H1 (cell line): ENCODE measurements at regions not wholly inside any gene's neighbourhood (a gene's known extent, or its start where the extent isn't known, plus 50 kb on each side); places are given as distances from the start of the nearest gene placed in this dataset.

Source experiments
- CTCF ChIA-PET: fragments of 300-600 bp; sonication (Branson Sonifier 250); formaldehyde crosslinking; loops from one replicate; lab custom pipeline; 2021; ENCODE audit not compliant: partially characterized antibody; lab: Charles Lee
- POLR2A ChIA-PET: fragments of 300-600 bp; sonication (Branson Sonifier 250); formaldehyde crosslinking; loops from one replicate; lab custom pipeline; 2021; ENCODE audit warnings: inconsistent platforms; ENCODE audit not compliant: partially characterized antibody; lab: Charles Lee
- DNase-seq, 2 experiments: peaks; one replicate each; pipeline versions ENCODE4 v3.0.0 to v3.0.0-alpha.2; 2010 to 2022; ENCODE audit warnings: low spot score in 2 of 2, low read depth in 1 of 2, mixed read lengths in 1 of 2
- FAIRE-seq: peaks from 2 replicates; lab custom pipeline; 2011; peaks lifted over from hg19 to GRCh38; lab: Jason Lieb, UNC
- H2AFZ ChIP-seq: 2 replicates; pipeline ENCODE4 v1.8.1; 2012; ENCODE audit warnings: low read length, inconsistent platforms
- H2AK5ac ChIP-seq: 2 replicates; pipeline ENCODE4 v1.6.1; 2013; ENCODE audit warnings: low read depth, low read length
- H2BK120ac ChIP-seq: replicated peaks from 2 replicates; pipeline ENCODE3; 2013; ENCODE audit warnings: low read depth, low read length, inconsistent platforms
- H2BK12ac ChIP-seq: 2 replicates; pipeline ENCODE4 v1.6.1; 2013; ENCODE audit warnings: low read depth, low read length
- H2BK15ac ChIP-seq: 2 replicates; pipeline ENCODE4 v1.6.1; 2013; ENCODE audit warnings: low read length
- H2BK20ac ChIP-seq: 2 replicates; pipeline ENCODE4 v1.6.1; 2013; ENCODE audit warnings: low read length
- H2BK5ac ChIP-seq: 2 replicates; pipeline ENCODE4 v1.6.1; 2013; ENCODE audit warnings: low read depth, low read length
- H3K14ac ChIP-seq: 2 replicates; pipeline ENCODE4 v1.6.1; 2013; ENCODE audit warnings: inconsistent platforms; ENCODE audit not compliant: insufficient read length
- H3K18ac ChIP-seq: 2 replicates; pipeline ENCODE4 v1.6.1; 2013; ENCODE audit warnings: low read length; ENCODE audit errors: extremely low read depth
- H3K23ac ChIP-seq: 2 replicates; pipeline ENCODE4 v1.6.1; 2013; ENCODE audit warnings: inconsistent platforms; ENCODE audit not compliant: insufficient read length
- H3K23me2 ChIP-seq: 2 replicates; pipeline ENCODE4 v1.6.1; 2013; ENCODE audit warnings: low read depth, low read length
- H3K27ac ChIP-seq: 2 replicates; pipeline ENCODE4 v1.6.1; 2011; ENCODE audit warnings: low read depth, low read length, inconsistent platforms
- H3K27me3 ChIP-seq, 4 experiments: replicated peaks in 1 of 4; 1 replicate in 1 of 4; 2 replicates in 3 of 4; pipeline versions ENCODE4 v1.6.1 to v1.8.1; 2011 to 2013; ENCODE audit warnings: low read length in 3 of 4, mild to moderate bottlenecking in 3 of 4, inconsistent platforms in 2 of 4, mixed read lengths in 2 of 4, moderate library complexity in 1 of 4; ENCODE audit not compliant: control insufficient read depth in 3 of 4, insufficient read depth in 3 of 4; ENCODE audit errors: extremely low read depth in 1 of 4
- H3K36me3 ChIP-seq, 4 experiments: 2 replicates each; pipeline versions ENCODE4 v1.6.1 to v1.8.1; 2011 to 2013; ENCODE audit warnings: mild to moderate bottlenecking in 4 of 4, low read length in 3 of 4, moderate library complexity in 2 of 4, control low read depth in 1 of 4, inconsistent platforms in 1 of 4; ENCODE audit not compliant: insufficient read depth in 4 of 4, control insufficient read depth in 2 of 4
- H3K4ac ChIP-seq: replicated peaks from 2 replicates; pipeline ENCODE3; 2013; ENCODE audit warnings: low read length, low read depth, mixed read lengths, inconsistent platforms; ENCODE audit not compliant: insufficient read length
- H3K4me1 ChIP-seq, 4 experiments: replicated peaks in 1 of 4; 1 replicate in 1 of 4; 2 replicates in 3 of 4; pipeline versions ENCODE4 v1.6.1 to v1.8.1; 2011 to 2013; ENCODE audit warnings: low read length in 3 of 4, inconsistent platforms in 2 of 4, mixed read lengths in 1 of 4; ENCODE audit not compliant: insufficient read depth in 4 of 4, control insufficient read depth in 3 of 4
- H3K4me2 ChIP-seq, 2 experiments: 2 replicates each; pipeline versions ENCODE4 v1.6.1 to v1.8.1; 2011 to 2013; ENCODE audit warnings: low read depth in 2 of 2, low read length in 2 of 2, control low read depth in 1 of 2, inconsistent platforms in 1 of 2, mild to moderate bottlenecking in 1 of 2; ENCODE audit not compliant: insufficient read depth in 1 of 2
- H3K4me3 ChIP-seq, 4 experiments: fragments of 200-600, 300-600 bp in 1 of 4; sonication (generic), shearing (Covaris generic), sonication (Bioruptor Twin) in 1 of 4; 2 replicates each; pipeline versions ENCODE4 v1.5.1 to v1.8.1; 2011 to 2016; ENCODE audit warnings: low read length in 4 of 4, low read depth in 3 of 4, control low read depth in 2 of 4, inconsistent platforms in 2 of 4, mild to moderate bottlenecking in 2 of 4, mixed read lengths in 1 of 4, moderate library complexity in 1 of 4; ENCODE audit not compliant: insufficient read depth in 2 of 4; ENCODE audit errors: extremely low read depth in 1 of 4
- H3K56ac ChIP-seq: replicated peaks from 2 replicates; pipeline ENCODE3; 2013; ENCODE audit warnings: low read depth, mild to moderate bottlenecking, mixed read lengths, low read length, inconsistent platforms; ENCODE audit not compliant: insufficient read length
- H3K79me1 ChIP-seq: 2 replicates; pipeline ENCODE4 v1.6.1; 2013; ENCODE audit warnings: low read depth, low read length, control low read depth
- H3K79me2 ChIP-seq, 2 experiments: 2 replicates each; pipeline versions ENCODE4 v1.6.1 to v1.8.1; 2012 to 2013; ENCODE audit warnings: low read length in 2 of 2, mild to moderate bottlenecking in 2 of 2, inconsistent platforms in 1 of 2; ENCODE audit not compliant: insufficient read depth in 2 of 2, control insufficient read depth in 1 of 2
- H3K9ac ChIP-seq, 4 experiments: replicated peaks in 1 of 4; 1 replicate in 1 of 4; 2 replicates in 3 of 4; pipeline versions ENCODE4 v1.6.1 to v1.8.1; 2011 to 2013; ENCODE audit warnings: low read depth in 3 of 4, low read length in 3 of 4, control low read depth in 2 of 4, mild to moderate bottlenecking in 2 of 4, moderate library complexity in 2 of 4, inconsistent platforms in 1 of 4; ENCODE audit errors: extremely low read depth in 1 of 4
- H3K9me3 ChIP-seq, 2 experiments: 2 replicates each; pipeline versions ENCODE4 v1.6.1 to v1.8.1; 2012 to 2013; ENCODE audit warnings: mild to moderate bottlenecking in 2 of 2, moderate library complexity in 2 of 2, control low read depth in 1 of 2, inconsistent platforms in 1 of 2, low read depth in 1 of 2, low read length in 1 of 2, mixed read lengths in 1 of 2; ENCODE audit not compliant: insufficient read depth in 2 of 2
- H4K20me1 ChIP-seq, 2 experiments: replicated peaks in 1 of 2; 2 replicates each; pipeline versions ENCODE3 to v1.8.1; 2011 to 2013; ENCODE audit warnings: inconsistent platforms in 2 of 2, low read length in 2 of 2, mild to moderate bottlenecking in 1 of 2; ENCODE audit not compliant: insufficient read depth in 2 of 2, control insufficient read depth in 1 of 2
- H4K5ac ChIP-seq: 2 replicates; pipeline ENCODE4 v1.6.1; 2013; ENCODE audit warnings: low read length, low read depth, mixed read lengths, inconsistent platforms; ENCODE audit not compliant: insufficient read length
- H4K8ac ChIP-seq: 2 replicates; pipeline ENCODE4 v1.8.0; 2013; ENCODE audit warnings: mild to moderate bottlenecking, moderate library complexity, low read length, inconsistent platforms; ENCODE audit not compliant: insufficient read depth; ENCODE audit errors: extremely low read depth
- H4K91ac ChIP-seq: replicated peaks from 2 replicates; pipeline ENCODE3; 2013; ENCODE audit warnings: low read length, mixed read lengths, inconsistent platforms; ENCODE audit not compliant: insufficient read length
- CHD2 ChIP-seq: IDR thresholded peaks from 2 replicates; pipeline ENCODE4 v1.6.1; 2012; ENCODE audit warnings: low read length, improper control_type of control experiment
- GTF2F1 ChIP-seq: IDR thresholded peaks from 2 replicates; pipeline ENCODE4 v1.6.1; 2012; ENCODE audit warnings: low read depth, low read length, improper control_type of control experiment, borderline replicate concordance
- HDAC6 ChIP-seq: IDR thresholded peaks from one replicate; pipeline ENCODE4 v1.7.1; 2012; ENCODE audit warnings: low read depth, mild to moderate bottlenecking, inconsistent platforms, low read length, moderate library complexity
- JUN ChIP-seq: IDR thresholded peaks from 2 replicates; pipeline ENCODE4 v1.6.1; 2011; ENCODE audit warnings: low read depth, mild to moderate bottlenecking, improper control_type of control experiment, low read length
- POLR2A ChIP-seq, 2 experiments: IDR thresholded peaks; 1 replicate in 1 of 2; 2 replicates in 1 of 2; pipeline ENCODE4 v1.6.1; 2011; ENCODE audit warnings: low read depth in 2 of 2, low read length in 2 of 2, mild to moderate bottlenecking in 2 of 2; ENCODE audit errors: control extremely low read depth in 1 of 2
- SIN3A ChIP-seq, 2 experiments: IDR thresholded peaks in 1 of 2; conservative IDR thresholded peaks in 1 of 2; 2 replicates each; pipeline ENCODE4 v1.6.1; 2011 to 2012; ENCODE audit warnings: low read length in 2 of 2, improper control_type of control experiment in 1 of 2, low read depth in 1 of 2, mild to moderate bottlenecking in 1 of 2
- SP1 ChIP-seq: IDR thresholded peaks from 2 replicates; pipeline ENCODE4 v1.6.1; 2011; ENCODE audit warnings: low read depth, low read length
- TAF1 ChIP-seq: IDR thresholded peaks from 2 replicates; pipeline ENCODE4 v1.6.1; 2011; ENCODE audit warnings: mild to moderate bottlenecking, low read depth, low read length
- WGBS, 2 experiments: shearing (Covaris generic) in 1 of 2; methylation state at CpG; one replicate each; pipeline versions ENCODE4 v1.1.6 to v1.1.7; 2013 to 2015; ENCODE audit warnings: low lambda C conversion rate in 2 of 2, mixed read lengths in 2 of 2, inconsistent platforms in 1 of 2, low coverage in 1 of 2, missing lambda C conversion rate in 1 of 2; ENCODE audit not compliant: insufficient replicate concordance in 2 of 2, insufficient coverage in 1 of 2, insufficient read length in 1 of 2; ENCODE audit errors: extremely low coverage in 1 of 2, missing lambda C conversion rate in 1 of 2; 5-methylcytosine and 5-hydroxymethylcytosine counted together

DNA sequence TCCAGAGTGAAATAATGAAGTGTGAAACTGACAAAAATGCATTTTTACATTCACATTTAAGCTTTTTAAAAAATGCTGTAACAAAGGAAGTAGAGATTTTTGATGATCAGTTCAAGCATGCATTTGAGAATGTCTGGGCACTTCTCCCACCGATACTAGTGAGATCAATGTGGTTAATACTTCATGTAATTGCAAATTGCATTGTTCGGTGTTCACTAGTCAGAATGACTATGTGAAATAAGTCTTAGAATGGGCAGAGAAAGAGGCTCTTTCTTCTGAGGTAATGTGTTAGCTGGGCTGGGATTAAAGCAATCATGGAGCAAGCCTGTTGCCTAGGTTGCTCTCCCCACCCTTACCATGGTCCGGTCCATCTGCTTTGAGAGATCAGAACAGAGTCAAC is 587.0 kb upstream of the GRM7 start:
- Histone ChIP-seq H2AFZ (no peak overlapping the region), H3K79me1 (no peaks in the 10 kb centered on the region), H3K36me3 (peaks cover 0 to 2% (median 0%) of the 10 kb centered on the region in 4 experiments; a peak in 2 of 8 replicates), H4K8ac (no peak overlapping the region), H3K4me1 (no peaks in the 10 kb centered on the region), H3K18ac (no peak overlapping the region), H3K56ac (no peak overlapping the region), H4K91ac (no peak overlapping the region), H3K27me3 (no peaks in the 10 kb centered on the region), H2BK20ac (no peak overlapping the region), H2AK5ac (no peak overlapping the region), H3K9me3 (peaks cover 10 to 12% of the 10 kb centered on the region in 2 experiments), H3K27ac (no peak overlapping the region), H3K79me2 (no peaks in the 10 kb centered on the region), H2BK120ac (no peak overlapping the region), H4K5ac (no peak overlapping the region), H3K9ac (no peak overlapping the region), H2BK5ac (no peak overlapping the region), H2BK12ac (no peak overlapping the region), H3K4me3 (no peak overlapping the region), H3K23me2 (no peaks in the 10 kb centered on the region), H3K14ac (no peak overlapping the region), H2BK15ac (no peak overlapping the region), H3K4me2 (no peak overlapping the region), H3K4ac (no peak overlapping the region), H3K23ac (no peak overlapping the region), H4K20me1 (no peaks in the 10 kb centered on the region)
- DNase-seq (no peak), FAIRE-seq (no peak)
- POLR2A ChIA-PET = no interaction called here
- TF ChIP-seq TAF1 = no peak
- TF ChIP-seq HDAC6 = no peak
- no peak for TF ChIP-seq CHD2
- no peak for TF ChIP-seq SIN3A (conservative IDR thresholded peaks at IDR 0.05 in 1 of 2, IDR thresholded peaks at IDR 0.05 in 1 of 2; ENCODE audit: low read depth in 1 of 2, low read length in 2 of 2)
- no peak for TF ChIP-seq SP1
- TF ChIP-seq GTF2F1 = no peak
- TF ChIP-seq POLR2A (IDR thresholded peaks at IDR 0.05; ENCODE audit: control extremely low read depth in 1 of 2, low read depth in 2 of 2, low read length in 2 of 2) = no peak
- no peak for TF ChIP-seq JUN
- CTCF ChIA-PET = no interaction called here
- WGBS, 2 experiments = 98% methylated on average over 3 of the region's 3 CpGs; no CpG with 5 or more reads in 1 of the 2 experiments
